Ovary (tissue), 3 donors: ENCODE measurements at regions not wholly inside any gene's neighbourhood (a gene's known extent, or its start where the extent isn't known, plus 50 kb on each side); places are given as distances from the start of the nearest gene placed in this dataset.

Source experiments
- POLR2A ChIP-seq: fragments of 450-650 bp; IDR thresholded peaks from one replicate; pipeline ENCODE4 v1.6.1; 2017; ENCODE audit warnings: antibody characterized with exemption, mild to moderate bottlenecking, moderate library complexity
- TF ChIP-seq, protein P1 (sequence below), 3 donors: fragments of 450-650 bp in 2 of 3; fragments of 200-600 bp in 1 of 3; IDR thresholded peaks; one replicate each; pipeline versions ENCODE4 v1.5.1 to v1.8.0; 2016 to 2022; ENCODE audit warnings: antibody characterized with exemption in 3 of 3, mild to moderate bottlenecking in 1 of 3
- donor health status: DM: no; HTN: no; CAD: no.

DNA sequence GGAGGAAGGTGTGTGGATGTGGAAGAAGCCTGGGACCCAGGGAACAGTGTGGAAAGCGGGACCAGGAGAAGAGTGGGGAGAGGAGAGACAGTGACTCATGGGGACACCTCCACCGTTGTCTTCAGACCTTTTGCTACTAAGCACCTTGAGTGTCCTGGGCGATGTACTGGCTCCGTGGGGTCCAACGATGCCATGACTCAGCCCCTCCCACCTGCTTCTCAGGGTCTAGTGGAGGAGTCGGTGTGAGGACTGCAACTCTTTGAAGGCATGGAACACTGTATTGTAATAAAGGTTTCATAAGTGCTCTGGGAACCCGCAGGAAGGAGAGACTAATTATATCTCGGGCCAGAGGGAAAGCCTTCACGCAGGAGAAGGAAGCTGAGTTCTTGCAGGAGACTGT lies 166.9 kb upstream of the KL start:
- TF ChIP-seq, protein P1, sequence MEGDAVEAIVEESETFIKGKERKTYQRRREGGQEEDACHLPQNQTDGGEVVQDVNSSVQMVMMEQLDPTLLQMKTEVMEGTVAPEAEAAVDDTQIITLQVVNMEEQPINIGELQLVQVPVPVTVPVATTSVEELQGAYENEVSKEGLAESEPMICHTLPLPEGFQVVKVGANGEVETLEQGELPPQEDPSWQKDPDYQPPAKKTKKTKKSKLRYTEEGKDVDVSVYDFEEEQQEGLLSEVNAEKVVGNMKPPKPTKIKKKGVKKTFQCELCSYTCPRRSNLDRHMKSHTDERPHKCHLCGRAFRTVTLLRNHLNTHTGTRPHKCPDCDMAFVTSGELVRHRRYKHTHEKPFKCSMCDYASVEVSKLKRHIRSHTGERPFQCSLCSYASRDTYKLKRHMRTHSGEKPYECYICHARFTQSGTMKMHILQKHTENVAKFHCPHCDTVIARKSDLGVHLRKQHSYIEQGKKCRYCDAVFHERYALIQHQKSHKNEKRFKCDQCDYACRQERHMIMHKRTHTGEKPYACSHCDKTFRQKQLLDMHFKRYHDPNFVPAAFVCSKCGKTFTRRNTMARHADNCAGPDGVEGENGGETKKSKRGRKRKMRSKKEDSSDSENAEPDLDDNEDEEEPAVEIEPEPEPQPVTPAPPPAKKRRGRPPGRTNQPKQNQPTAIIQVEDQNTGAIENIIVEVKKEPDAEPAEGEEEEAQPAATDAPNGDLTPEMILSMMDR (IDR thresholded peaks at IDR 0.05): no peak
- no peak for TF ChIP-seq POLR2A
